ENCODE measurements at regions not wholly inside any gene's neighbourhood (a gene's known extent, or its start where the extent isn't known, plus 50 kb on each side); places are given as distances from the start of the nearest gene placed in this dataset.
"Not testable (repeated sequence)": the region's sequence is repeated elsewhere in the genome, so short reads cannot be mapped to it uniquely, and the experiment has no call there.

- no peak for DNase-seq (ENCODE audit: low read depth in 3 of 3)
Observed at GRCh38 chr20:40073535-40074111, 615.4 kb downstream of the MAFB start.

DNA sequence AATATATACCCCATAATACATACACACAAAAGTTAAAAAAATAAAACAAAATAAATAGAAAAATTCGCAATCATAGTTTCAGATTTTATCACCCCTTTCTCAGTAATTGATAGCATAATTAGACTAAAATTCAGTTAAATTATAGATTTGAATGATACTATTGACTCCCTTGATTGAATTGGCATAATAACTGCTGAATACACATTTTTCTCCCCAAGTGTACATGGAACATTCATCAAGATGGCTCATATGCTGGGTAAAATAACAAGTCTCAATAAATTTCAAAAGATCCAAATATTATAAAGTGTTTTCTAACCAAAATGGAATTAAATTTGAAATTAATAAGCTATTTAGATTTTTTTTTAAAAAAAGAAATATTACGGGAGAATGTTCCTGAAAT is 616.1 kb downstream of the MAFB start:
- no peak for DNase-seq (ENCODE audit: low read depth in 3 of 3)

- no peak for DNase-seq (ENCODE audit: low read depth in 3 of 3)
Observed at GRCh38 chr20:40056171-40056570, 632.9 kb downstream of the MAFB start.

DNA sequence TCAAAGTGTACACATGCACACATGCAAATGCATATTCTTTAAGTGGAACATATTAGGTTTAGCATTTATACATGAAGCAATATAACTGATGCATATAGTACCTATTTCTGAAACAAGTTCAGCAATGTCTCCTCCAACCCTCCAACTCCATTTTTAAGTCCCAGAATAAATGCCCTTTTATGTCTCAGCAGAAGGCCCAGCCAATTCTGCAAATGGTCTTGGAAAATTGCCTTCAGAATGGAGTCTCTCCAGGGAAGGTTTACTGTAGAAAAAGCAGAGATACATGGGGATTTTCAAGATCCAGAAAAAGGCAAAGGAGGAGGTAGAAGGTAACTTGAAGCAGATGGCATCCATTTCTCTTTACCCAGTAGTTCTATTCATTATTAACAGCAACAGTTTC is 633.3 kb downstream of the MAFB start:
- no peak for DNase-seq (ENCODE audit: low read depth in 3 of 3)

DNA sequence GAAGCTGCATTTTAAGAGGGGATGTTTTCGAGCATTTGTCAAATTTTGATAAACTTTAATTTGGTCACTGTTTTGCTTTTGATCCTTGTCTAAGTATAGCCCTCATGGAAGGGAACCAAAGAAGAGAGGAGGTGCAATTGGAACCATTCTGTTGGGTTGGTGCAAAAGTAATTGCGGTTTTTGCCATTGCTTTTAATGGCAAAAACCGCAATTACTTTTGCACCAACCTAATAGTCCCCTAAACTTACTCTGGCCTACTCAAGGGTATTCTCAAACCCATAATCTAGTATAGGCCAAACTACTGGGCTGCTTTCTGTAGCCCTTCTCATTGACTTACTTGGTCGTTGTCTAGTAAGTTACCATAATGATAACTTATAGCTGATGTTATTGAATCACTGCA is 634.7 kb downstream of the MAFB start:
- DNase-seq (ENCODE audit: low read depth in 3 of 3) = no peak

DNA sequence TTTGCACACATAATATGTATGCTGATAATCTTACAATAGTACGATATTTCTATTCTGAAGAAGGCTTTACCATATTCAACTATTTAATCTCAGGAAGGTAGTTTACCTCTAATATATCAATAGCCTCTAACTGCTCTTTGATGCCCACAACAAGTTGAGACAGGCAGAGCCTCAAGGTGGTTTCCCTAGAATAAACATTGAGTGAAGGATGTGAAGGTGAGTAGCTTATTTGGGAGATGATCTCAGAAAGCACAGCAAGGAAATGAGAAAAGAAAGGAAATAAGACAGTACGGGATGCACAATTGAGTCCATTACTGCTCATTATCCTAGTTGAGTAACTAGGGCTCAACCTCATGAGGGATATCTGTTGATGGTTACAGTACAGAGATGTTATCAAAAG is 638.4 kb downstream of the MAFB start:
- no peak for DNase-seq (ENCODE audit: low read depth in 3 of 3)

- no peak for DNase-seq (ENCODE audit: low read depth in 3 of 3)
Observed at GRCh38 chr20:40049854-40050253, 639.2 kb downstream of the MAFB start.

- DNase-seq (ENCODE audit: low read depth in 3 of 3) = no peak
Observed at GRCh38 chr20:40046703-40047102, 642.3 kb downstream of the MAFB start.

DNA sequence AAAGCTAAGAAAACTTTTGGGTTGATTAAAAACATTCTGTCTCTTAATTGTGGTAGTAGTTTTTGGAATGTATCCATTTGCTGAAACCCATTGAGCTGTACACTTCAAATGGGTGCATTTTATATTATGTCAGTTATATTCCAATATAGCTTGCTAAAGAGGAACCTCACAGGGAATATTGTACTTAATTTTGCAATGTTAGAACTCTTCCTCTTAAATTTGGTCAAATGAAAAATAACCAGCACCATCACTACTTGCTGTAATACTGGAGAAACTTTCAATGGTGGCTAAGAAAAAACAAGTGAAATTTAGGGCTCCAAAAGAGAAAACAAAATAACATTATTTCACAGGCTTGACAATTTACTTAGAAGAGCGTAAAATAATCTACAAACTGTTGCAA is 651.5 kb downstream of the MAFB start:
- DNase-seq (ENCODE audit: low read depth in 3 of 3) = no peak

- DNase-seq (ENCODE audit: low read depth in 3 of 3) = no peak
Observed at GRCh38 chr20:40029589-40029988, 659.4 kb downstream of the MAFB start.

DNA sequence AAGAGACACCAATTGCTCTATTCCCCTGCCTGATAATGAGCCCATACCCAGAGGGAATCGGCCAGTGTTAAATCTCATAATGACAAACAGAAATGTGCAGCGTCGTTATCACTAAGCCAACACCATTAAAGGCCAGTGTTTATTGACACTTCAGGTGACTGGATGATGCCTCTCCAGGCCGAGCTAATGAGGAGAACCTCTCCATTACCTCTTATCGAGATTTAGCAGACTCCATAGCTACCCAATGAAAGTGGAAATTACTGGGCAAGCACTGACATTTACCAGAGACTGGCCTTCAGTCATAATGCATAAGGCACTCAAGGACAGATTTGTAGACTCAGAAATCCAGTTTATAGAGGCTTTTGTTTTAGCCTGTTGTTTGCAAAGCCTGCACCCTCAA is 669.5 kb downstream of the MAFB start:
- DNase-seq (ENCODE audit: low read depth in 3 of 3) = no peak

DNA sequence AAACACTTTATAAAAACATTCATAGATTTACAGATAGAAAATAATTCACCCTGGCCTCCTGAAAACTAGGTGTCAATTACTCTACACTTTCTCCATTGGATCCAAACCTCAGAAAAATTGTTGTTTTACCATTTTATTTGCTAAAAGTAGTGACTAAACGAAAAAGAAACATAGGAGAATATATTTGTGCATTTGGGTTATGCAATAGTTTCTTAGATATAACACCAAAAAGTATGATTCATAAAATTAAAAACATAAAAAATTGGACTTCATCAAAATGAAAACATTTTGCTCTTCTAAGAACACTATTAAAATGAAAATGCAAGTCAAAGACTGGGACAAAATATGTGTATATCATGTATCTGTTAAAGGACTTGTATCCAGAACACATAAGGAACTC is 671.3 kb downstream of the MAFB start:
- no peak for DNase-seq (ENCODE audit: low read depth in 3 of 3)

DNA sequence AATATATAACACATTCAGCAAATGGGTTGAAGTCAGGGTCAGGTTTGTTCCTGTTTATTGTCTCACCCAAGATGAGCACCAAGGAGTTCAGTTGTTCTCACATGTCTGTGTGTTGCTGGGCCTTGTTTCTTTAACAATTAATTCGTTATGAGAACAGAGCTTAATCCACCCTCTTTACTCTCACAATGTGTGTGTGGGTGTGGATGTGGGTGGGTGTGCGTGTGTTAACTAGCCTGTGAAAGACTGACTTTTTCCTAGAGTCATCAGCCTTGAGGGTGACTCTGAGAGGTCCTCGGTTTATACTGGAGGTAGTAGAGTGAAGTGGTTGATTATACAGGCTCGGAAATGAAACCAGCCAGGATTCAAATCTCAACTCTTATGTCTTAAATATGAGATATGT is 672.1 kb downstream of the MAFB start:
- DNase-seq (ENCODE audit: low read depth in 3 of 3) = no peak

GRCh38 chr20:40016392-40016791 is 672.6 kb downstream of the MAFB start:
- DNase-seq (ENCODE audit: low read depth in 3 of 3) = no peak

- not testable (repeated sequence) for DNase-seq (ENCODE audit: low read depth in 3 of 3)
Observed at GRCh38 chr20:40012026-40012425, 677.0 kb downstream of the MAFB start.

- DNase-seq (ENCODE audit: low read depth in 3 of 3) = no peak
Observed at GRCh38 chr20:40010483-40010882, 678.6 kb downstream of the MAFB start.

- no peak for DNase-seq (ENCODE audit: low read depth in 3 of 3)
Observed at GRCh38 chr20:40009542-40009941, 679.5 kb downstream of the MAFB start.

DNA sequence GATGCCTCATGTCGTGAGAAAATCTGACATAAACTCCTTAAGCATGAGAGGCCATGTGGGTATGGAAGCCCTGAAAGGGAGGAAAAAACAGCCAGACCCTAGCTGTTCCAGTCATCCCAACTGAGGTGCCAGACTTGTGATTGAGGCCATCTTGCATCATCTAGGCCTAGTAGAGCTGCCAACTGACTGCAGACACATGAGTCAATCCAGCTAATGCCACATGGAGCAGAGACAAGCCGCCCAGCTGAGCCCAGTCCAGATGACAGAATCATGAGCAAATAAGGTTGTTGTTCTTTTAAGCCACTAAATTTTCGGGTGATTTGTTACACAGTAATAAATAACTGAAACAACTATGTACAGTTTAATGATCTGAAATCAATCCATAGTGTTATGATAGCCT is 680.9 kb downstream of the MAFB start:
- no peak for DNase-seq (ENCODE audit: low read depth in 3 of 3)

- DNase-seq (ENCODE audit: low read depth in 3 of 3) = no peak
Observed at GRCh38 chr20:40006168-40006860, 682.7 kb downstream of the MAFB start.

- DNase-seq (ENCODE audit: low read depth in 3 of 3) = not testable (repeated sequence)
Observed at GRCh38 chr20:40004092-40004491, 684.9 kb downstream of the MAFB start.

DNA sequence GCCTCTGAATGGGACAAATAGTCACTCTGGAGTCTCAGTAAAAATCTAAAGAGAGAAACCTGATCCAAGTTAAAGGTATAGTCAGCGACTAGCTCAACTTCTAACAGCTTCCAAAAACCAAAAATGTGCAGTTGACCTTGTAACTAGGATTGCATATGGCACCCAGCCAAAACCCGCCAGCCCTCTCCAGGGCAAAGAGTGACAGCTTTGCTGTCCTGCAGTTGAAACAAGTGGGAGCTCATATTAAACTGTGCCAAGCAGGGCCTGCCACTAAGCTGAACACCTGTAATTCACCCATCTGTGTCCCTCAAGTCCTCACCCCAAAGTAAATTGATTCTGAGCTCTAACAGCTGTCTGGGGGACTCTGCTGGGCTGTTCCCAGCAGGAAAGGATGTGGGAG is 695.3 kb downstream of the MAFB start:
- DNase-seq (ENCODE audit: low read depth in 3 of 3) = no peak

DNA sequence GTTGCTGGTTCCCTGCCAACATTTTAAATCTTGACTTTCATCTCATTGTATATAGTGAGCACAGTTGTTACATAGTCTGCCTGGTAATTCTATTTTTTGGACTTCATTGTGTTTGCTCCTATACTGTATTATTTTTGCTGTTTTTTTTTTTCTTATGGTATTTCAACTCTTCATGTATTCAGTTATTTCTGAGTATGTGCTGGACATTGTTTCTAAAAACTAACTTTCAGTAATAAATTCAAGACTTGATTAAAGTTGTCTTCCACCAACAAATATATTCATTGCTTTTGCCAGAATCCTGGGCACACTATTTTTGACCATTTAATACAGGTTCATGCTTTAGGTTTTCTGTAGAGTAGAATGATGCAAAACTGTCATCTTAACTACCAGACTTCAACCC is 698.3 kb downstream of the MAFB start:
- DNase-seq (ENCODE audit: low read depth in 3 of 3) = no peak

DNA sequence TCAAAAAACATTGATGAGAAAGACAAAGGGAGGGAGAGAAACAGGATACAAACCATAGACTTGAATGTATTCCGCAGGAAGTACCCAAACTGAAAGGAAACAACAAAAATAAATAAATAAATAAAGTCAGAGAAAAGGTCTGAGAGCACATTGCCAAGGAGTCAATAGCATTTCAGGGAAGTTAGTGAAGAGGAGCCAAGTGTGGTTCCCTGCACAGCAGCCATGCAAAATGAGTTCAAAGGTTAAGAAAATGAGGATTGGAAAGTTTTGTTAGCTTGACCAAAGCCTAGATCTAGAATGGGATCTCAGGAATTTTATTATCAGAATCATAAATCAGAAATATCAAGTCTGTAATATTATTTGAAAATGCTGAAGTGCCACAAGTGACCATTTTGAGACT is 700.0 kb downstream of the MAFB start:
- DNase-seq (ENCODE audit: low read depth in 3 of 3) = no peak

Measured in stimulated activated CD4-positive, alpha-beta T cell treated with anti-CD3 and anti-CD28 coated beads, TNF-alpha, amount 100 ng/mL, for 4 hours (primary cell).